H1 (cell line): ENCODE measurements at regions not wholly inside any gene's neighbourhood (a gene's known extent, or its start where the extent isn't known, plus 50 kb on each side); places are given as distances from the start of the nearest gene placed in this dataset.

Source experiments
- CHD7 ChIP-seq: fragments of 300-600 bp; sonication (generic); IDR thresholded peaks from 2 replicates; pipeline ENCODE4 v1.7.1; 2012; ENCODE audit warnings: low read length, moderate library complexity, mild to moderate bottlenecking, inconsistent platforms; ENCODE audit not compliant: insufficient replicate concordance

GRCh38 chr13:107912745-107913144, 302.6 kb downstream of the LIG4 start (continued):
- TF ChIP-seq CHD7: no peak
- TF ChIP-seq, all 59 proteins: peak for 0
